BLaER1 (cell line): ENCODE measurements at regions not wholly inside any gene's neighbourhood (a gene's known extent, or its start where the extent isn't known, plus 50 kb on each side); places are given as distances from the start of the nearest gene placed in this dataset.
A peak's percentile ranks its signal among the peaks of the same experiment; 100 is the strongest.

ENCODE experiments used
- H3K27ac ChIP-seq: shearing (Covaris generic); formaldehyde crosslinking; 2 replicates; pipeline ENCODE4 v1.8.1; 2022
- H3K27me3 ChIP-seq: shearing (Covaris generic); formaldehyde crosslinking; 2 replicates; pipeline ENCODE4 v1.8.1; 2022
- H3K36me3 ChIP-seq: shearing (Covaris generic); formaldehyde crosslinking; 2 replicates; pipeline ENCODE4 v1.8.1; 2022
- H3K4me1 ChIP-seq: shearing (Covaris generic); formaldehyde crosslinking; 2 replicates; pipeline ENCODE4 v1.8.1; 2022
- H3K4me2 ChIP-seq: shearing (Covaris generic); formaldehyde crosslinking; 2 replicates; pipeline ENCODE4 v1.8.1; 2022
- H3K4me3 ChIP-seq: shearing (Covaris generic); formaldehyde crosslinking; 2 replicates; pipeline ENCODE4 v1.8.1; 2022
- H3K9ac ChIP-seq: shearing (Covaris generic); formaldehyde crosslinking; 2 replicates; pipeline ENCODE4 v1.8.1; 2022
- H3K9me3 ChIP-seq: shearing (Covaris generic); formaldehyde crosslinking; 2 replicates; pipeline ENCODE4 v1.8.1; 2022
- H4K20me1 ChIP-seq: shearing (Covaris generic); formaldehyde crosslinking; 2 replicates; pipeline ENCODE4 v1.8.1; 2022
- Cebpa-rat ChIP-seq: shearing (Covaris generic); IDR thresholded peaks from 2 replicates; pipeline ENCODE4 v1.8.1; 2022

DNA sequence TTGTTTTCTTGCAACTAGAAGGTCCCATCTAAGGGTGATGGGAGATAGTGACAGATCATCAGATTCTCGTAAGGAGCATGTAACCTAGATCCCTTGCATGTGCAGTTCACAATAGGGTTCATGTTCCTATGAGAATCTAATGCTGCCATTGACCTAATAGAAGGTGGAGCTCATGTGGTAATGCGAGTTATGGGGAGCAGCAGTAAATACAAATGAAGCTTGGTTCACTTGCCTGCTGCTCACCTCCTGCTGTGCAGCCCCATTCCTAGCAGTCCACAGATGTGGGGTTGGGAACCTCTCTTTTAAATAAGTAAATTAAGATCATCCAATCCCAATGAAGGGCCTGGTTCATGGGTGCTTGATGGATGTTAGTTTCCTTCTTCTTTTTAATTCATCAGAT, 148.7 kb upstream of the ATP1B1 start:
- TF ChIP-seq Cebpa-rat, result no peak
- no peaks in the 10 kb centered on the region for H3K9me3 ChIP-seq

DNA sequence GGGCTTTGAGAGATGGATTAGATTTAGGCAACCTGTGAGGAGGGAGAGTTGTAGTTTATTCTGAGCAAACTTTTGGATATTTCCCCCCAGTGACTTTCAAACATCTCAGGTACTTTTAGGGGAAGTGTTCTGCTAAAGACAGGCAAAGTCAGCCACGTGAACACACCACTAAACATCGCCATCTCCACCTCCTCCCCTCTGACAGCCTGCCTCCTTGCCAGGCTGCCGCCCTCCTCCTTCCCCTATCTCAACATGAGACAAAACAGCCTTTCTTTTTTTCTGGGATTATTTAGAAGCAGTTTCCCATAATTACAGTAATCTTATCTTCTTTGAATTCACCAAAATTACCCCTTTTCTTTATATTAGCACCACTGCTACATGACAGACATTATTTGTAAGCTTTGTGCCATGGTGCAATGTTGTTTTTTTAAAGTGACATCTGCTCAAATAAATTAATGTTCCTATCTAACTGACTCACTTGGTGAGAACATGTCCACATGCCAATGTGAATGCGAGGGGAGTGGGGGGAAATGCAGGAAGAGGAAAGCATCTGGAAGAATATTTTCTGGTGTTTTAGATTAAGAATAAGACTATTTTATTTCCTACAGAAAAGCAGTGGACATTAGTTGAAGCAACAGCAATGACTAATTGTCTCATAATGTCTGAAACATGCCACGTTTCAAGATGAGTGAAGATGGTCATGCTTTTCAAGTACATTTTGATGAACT, 147.8 kb upstream of the ATP1B1 start:
- Histone ChIP-seq H3K9ac (no peak overlapping the region), H3K36me3 (no peaks in the 10 kb centered on the region), H3K4me3 (no peak overlapping the region), H3K9me3 (no peaks in the 10 kb centered on the region), H4K20me1 (no peaks in the 10 kb centered on the region), H3K4me1 (peaks cover 5% of the 10 kb centered on the region), H3K27ac (no peak overlapping the region), H3K27me3 (no peaks in the 10 kb centered on the region), H3K4me2 (no peak overlapping the region)
- TF ChIP-seq Cebpa-rat, result no peak

More for the DNA sequence above, 148.7 kb upstream of the ATP1B1 start:
- Histone ChIP-seq H3K9ac (no peak overlapping the region), H4K20me1 (no peaks in the 10 kb centered on the region), H3K4me3 (no peak overlapping the region), H3K36me3 (no peaks in the 10 kb centered on the region), H3K4me1 (no peaks in the 10 kb centered on the region), H3K27ac (no peak overlapping the region), H3K4me2 (no peak overlapping the region), H3K27me3 (no peaks in the 10 kb centered on the region)

DNA sequence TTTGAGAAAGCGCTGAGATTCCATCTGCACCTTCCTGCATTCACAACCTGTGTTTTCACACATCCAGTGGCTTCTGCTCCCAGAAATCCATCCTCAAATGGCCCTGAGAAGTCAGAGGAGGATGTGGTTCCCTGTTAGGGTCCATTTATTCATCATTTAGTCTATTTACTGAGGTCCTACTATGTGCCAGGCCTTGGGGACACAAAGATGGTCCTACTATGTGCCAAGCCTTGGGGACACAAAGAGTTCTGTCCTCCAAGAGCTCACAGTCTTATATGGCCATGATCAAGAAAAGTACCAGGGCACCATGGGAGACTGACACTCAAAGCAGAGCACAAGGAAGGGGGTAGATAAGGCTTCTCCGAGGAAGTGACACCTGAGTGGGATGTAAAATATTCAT, 147.1 kb upstream of the ATP1B1 start:
- no peak for TF ChIP-seq Cebpa-rat
- H3K27me3 ChIP-seq, result no peaks in the 10 kb centered on the region
- no peaks in the 10 kb centered on the region for H3K9me3 ChIP-seq
- no peak overlapping the region for H3K9ac ChIP-seq
- no peak overlapping the region for H3K4me3 ChIP-seq
- H3K4me2 ChIP-seq, result no peak overlapping the region
- H4K20me1 ChIP-seq, result no peaks in the 10 kb centered on the region
- no peak overlapping the region for H3K27ac ChIP-seq
- peaks cover 9% of the 10 kb centered on the region for H3K4me1 ChIP-seq
- H3K36me3 ChIP-seq, result no peaks in the 10 kb centered on the region

DNA sequence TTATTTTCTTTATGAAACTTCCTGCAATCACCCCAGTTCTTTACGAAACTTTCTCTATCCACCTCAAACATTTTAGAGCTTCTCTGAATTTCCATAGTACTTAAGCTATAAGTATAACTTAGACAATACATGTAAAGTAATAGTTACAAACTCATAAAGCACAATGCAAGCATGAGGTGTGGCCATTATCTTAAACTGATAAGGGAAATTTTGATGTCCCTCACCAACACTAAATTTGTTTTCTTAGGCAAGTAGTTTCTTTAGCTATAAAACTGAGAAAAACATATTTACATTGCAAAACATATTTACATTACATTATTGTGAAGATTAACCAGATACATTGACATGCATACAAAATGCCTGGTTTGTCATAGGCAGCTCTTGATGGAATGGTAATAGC, 146.4 kb upstream of the ATP1B1 start:
- no peak overlapping the region for H3K27ac ChIP-seq
- TF ChIP-seq Cebpa-rat, result no peak
- H3K9ac ChIP-seq, result no peak overlapping the region
- H3K4me2 ChIP-seq, result no peak overlapping the region
- no peak overlapping the region for H3K4me3 ChIP-seq
- H4K20me1 ChIP-seq, result no peaks in the 10 kb centered on the region
- H3K9me3 ChIP-seq, result no peaks in the 10 kb centered on the region
- H3K36me3 ChIP-seq, result no peaks in the 10 kb centered on the region
- no peaks in the 10 kb centered on the region for H3K27me3 ChIP-seq
- peaks cover 9% of the 10 kb centered on the region for H3K4me1 ChIP-seq

DNA sequence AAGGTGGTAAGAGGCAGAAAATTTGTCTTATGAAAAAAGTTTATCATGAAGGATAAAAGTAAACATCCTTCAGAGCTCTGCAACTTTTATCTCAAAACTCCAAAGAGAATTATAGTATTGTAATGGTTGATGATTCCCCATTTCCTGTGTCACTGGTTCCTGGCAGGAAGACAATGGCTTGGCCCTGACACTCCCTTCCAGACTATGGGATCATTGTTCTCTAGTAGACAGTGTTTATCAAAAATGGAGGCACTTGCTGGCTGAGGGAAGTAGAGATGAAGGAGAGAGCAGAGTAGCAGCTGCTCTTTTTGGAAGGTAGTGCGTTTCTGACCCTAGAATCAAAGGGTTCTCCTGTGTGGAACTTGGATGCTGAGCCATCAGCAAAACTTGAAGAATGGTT, 145.9 kb upstream of the ATP1B1 start:
- Histone ChIP-seq H3K4me2 (no peak overlapping the region), H3K27ac (no peak overlapping the region), H3K9ac (no peak overlapping the region), H4K20me1 (no peaks in the 10 kb centered on the region), H3K4me3 (no peak overlapping the region), H3K4me1 (peaks cover 9% of the 10 kb centered on the region), H3K36me3 (no peaks in the 10 kb centered on the region), H3K27me3 (no peaks in the 10 kb centered on the region), H3K9me3 (no peaks in the 10 kb centered on the region)
- TF ChIP-seq Cebpa-rat, result no peak

DNA sequence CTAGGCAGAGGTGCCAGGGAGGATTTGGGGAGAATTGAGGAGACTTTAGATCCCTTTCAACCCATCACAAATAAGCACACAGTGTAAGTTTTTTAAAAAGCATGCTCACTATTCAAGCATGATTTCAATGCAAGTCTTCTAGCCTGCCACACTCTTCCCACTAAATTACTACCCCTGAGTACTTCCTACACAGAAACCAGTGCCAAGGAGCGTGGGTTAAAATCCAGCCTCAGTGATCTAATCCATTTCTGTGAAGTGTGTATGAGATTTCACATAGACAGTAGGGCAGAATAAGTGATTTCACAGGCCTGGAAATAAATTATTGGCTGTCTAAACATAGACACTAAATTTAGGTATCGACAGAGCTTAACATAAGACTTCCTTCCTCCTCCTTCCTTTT, 142.9 kb upstream of the ATP1B1 start:
- Histone ChIP-seq H3K27me3 (no peaks in the 10 kb centered on the region), H3K4me3 (no peak overlapping the region), H3K4me2 (peak overlapping the region; percentile 38), H3K4me1 (peaks cover 9% of the 10 kb centered on the region), H3K36me3 (no peaks in the 10 kb centered on the region), H3K9ac (no peak overlapping the region), H3K9me3 (no peaks in the 10 kb centered on the region), H3K27ac (no peak overlapping the region), H4K20me1 (no peaks in the 10 kb centered on the region)
- no peak for TF ChIP-seq Cebpa-rat

DNA sequence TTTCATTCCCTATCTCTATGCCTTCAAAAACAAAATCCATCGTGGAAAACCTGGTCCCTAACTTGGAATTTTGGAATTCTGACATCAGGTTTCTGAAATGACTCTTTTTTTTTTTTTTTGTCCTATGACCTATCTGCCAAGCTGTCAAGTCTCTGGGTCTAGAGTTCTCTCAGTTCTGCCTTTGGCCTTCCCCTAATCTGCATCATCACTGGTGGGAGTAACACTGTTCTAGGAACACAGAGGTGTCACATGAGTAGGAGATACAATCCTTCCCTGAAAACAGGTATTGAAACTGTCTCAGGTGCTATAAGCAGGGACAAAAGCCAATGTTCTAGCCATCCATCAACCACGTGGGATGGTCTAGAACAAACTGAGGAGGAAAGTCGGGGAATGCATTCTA, 142.0 kb upstream of the ATP1B1 start:
- no peaks in the 10 kb centered on the region for H3K36me3 ChIP-seq
- no peaks in the 10 kb centered on the region for H4K20me1 ChIP-seq
- H3K27ac ChIP-seq, result no peak overlapping the region
- H3K9ac ChIP-seq, result no peak overlapping the region
- H3K4me3 ChIP-seq, result no peak overlapping the region
- no peak for TF ChIP-seq Cebpa-rat
- no peak overlapping the region for H3K4me2 ChIP-seq
- no peaks in the 10 kb centered on the region for H3K27me3 ChIP-seq
- peaks cover 9% of the 10 kb centered on the region for H3K4me1 ChIP-seq
- H3K9me3 ChIP-seq, result no peaks in the 10 kb centered on the region

DNA sequence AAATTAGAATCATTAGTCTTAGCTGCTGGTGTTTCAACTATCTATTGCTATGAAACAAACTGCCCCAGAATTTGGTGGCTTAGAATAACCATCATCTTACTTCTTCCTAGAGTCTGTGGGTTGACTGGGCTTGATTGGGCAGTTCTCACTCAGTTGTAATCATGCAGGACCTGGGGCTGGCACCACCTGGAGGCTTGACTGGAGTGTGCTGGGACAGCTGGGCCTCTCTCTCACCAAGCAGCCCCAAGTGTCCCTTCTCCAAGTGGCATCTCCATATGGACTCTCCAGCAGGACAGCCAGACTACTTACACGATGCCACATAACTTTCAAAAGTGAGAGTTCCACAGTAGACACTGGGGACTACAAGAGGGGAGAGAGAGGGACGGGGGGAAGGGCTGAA, 140.3 kb upstream of the ATP1B1 start:
- Histone ChIP-seq H3K9ac (no peak overlapping the region), H3K9me3 (no peaks in the 10 kb centered on the region), H3K36me3 (no peaks in the 10 kb centered on the region), H3K27ac (no peak overlapping the region), H3K4me1 (peaks cover 9% of the 10 kb centered on the region), H3K27me3 (no peaks in the 10 kb centered on the region), H3K4me2 (no peak overlapping the region), H3K4me3 (no peak overlapping the region), H4K20me1 (no peaks in the 10 kb centered on the region)
- no peak for TF ChIP-seq Cebpa-rat

DNA sequence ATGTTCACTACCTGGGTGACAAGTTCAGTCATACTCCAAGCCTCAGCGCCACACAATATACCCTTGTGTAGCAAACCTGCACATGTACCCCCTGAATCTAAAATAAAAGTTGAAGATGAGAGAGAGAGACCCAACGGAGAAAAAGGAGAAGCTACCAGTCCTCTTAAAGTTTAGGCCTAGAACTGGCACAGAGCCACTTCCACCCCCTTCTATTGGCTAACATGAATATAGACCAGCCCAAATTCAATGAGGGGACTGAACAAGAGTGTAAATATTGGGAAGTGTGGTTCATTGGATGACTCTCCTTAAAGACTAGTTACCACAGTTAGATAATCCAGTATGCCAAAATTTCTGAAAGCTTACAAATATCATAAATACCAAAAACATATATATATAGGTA, 139.9 kb upstream of the ATP1B1 start:
- Histone ChIP-seq H3K27me3 (no peaks in the 10 kb centered on the region), H3K9ac (no peak overlapping the region), H3K4me3 (no peak overlapping the region), H3K9me3 (no peaks in the 10 kb centered on the region), H4K20me1 (no peaks in the 10 kb centered on the region), H3K4me1 (peaks cover 9% of the 10 kb centered on the region), H3K27ac (no peak overlapping the region), H3K36me3 (no peaks in the 10 kb centered on the region), H3K4me2 (no peak overlapping the region)
- no peak for TF ChIP-seq Cebpa-rat

DNA sequence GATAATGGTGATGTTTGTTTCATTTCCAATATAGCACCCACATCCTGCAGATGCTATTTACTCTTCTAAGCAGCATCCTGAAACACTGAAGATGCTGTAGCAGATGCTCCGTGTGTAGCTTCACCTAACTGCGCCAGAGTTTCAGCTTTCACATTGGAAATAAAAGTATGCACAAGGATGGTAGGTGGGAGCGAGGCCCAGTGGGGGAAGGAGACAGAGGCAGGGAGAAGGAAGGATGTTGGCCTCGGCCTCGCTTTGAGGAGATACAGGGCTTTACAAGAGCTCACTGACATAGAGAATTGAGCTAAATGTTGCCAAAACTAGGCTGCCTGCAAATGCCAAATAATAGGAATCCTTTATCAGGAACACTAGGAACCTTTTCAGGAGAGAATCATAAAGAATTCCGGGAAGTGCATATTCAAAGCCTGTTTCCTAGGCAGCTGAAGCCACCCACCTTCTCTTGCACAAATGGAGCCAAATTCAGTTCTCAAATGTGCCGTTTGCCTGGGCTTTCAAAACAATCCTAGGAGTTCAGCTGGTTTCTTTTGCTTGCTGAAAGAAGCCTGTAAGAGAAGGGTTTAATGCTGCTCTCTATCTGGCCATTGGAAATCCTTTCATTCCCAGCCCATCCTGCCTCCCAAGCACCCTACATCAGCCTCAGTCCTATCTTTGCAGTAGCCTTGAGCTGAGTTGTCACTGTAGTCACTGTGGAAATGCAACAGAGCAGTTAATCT, 135.4 kb upstream of the ATP1B1 start:
- H3K9ac ChIP-seq, result no peak overlapping the region
- no peaks in the 10 kb centered on the region for H3K27me3 ChIP-seq
- no peak overlapping the region for H3K4me3 ChIP-seq
- no peak for TF ChIP-seq Cebpa-rat
- no peak overlapping the region for H3K27ac ChIP-seq
- no peaks in the 10 kb centered on the region for H3K9me3 ChIP-seq
- no peaks in the 10 kb centered on the region for H4K20me1 ChIP-seq
- no peak overlapping the region for H3K4me2 ChIP-seq
- H3K4me1 ChIP-seq, result no peaks in the 10 kb centered on the region
- no peaks in the 10 kb centered on the region for H3K36me3 ChIP-seq

DNA sequence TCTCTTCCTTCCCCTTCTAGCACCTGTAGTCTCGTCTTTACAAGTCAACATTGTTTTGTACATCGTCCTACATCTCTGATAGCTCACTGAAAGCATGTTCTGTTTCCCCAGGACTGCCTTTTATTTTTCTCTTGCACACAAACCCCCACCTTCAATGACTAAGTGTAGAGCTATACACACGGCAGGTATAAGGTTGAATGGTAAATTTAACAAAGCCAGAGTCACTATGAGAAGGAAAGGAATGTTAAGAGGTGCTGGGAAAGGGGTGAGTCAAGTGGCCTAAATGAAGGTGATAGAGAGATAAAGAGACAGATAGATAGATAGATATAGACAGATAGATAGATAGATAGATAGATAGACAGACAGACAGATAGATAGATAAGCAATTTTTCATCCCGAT, 134.3 kb upstream of the ATP1B1 start:
- H3K9me3 ChIP-seq, result no peaks in the 10 kb centered on the region
- no peaks in the 10 kb centered on the region for H3K36me3 ChIP-seq
- H3K27ac ChIP-seq, result no peak overlapping the region
- H4K20me1 ChIP-seq, result no peaks in the 10 kb centered on the region
- no peak overlapping the region for H3K9ac ChIP-seq
- TF ChIP-seq Cebpa-rat, result no peak
- H3K4me1 ChIP-seq, result no peaks in the 10 kb centered on the region
- no peak overlapping the region for H3K4me2 ChIP-seq
- no peaks in the 10 kb centered on the region for H3K27me3 ChIP-seq
- H3K4me3 ChIP-seq, result no peak overlapping the region
